HG03460 (cell line): ENCODE measurements at regions not wholly inside any gene's neighbourhood (a gene's known extent, or its start where the extent isn't known, plus 50 kb on each side); places are given as distances from the start of the nearest gene placed in this dataset.
"Not testable (repeated sequence)": the region's sequence is repeated elsewhere in the genome, so short reads cannot be mapped to it uniquely, and the experiment has no call there.

Experiments used
- ATAC-seq: cut with Tn5 transposase; IDR thresholded peaks from one replicate; pipeline ENCODE4 v1.9.1; 2021; ENCODE audit not compliant: unreplicated experiment

GRCh38 chr1:221867003-221867402 lies 125.1 kb upstream of the DUSP10 start:
- no peak for ATAC-seq

GRCh38 chr1:221865808-221866207 lies 123.9 kb upstream of the DUSP10 start:
- ATAC-seq, result no peak

DNA sequence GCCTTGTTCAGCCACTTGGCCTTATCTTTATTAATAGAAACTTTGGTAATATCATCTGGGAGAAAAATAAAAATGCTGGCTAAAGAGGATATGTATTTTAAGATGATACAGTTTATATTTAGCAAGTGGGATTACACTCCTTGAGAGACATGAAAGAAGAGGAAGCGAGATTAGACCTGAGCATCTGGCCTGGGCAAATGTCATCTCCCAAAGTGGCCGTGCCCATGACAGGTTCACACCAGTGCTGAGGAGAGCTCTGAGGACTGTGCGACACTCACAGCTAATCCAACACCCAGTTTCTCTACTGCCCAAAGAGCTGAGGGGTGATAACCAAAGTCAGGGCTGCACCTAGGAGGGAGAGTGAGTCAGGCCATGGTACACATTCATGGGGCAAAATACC lies 121.7 kb upstream of the DUSP10 start:
- ATAC-seq, result no peak

DNA sequence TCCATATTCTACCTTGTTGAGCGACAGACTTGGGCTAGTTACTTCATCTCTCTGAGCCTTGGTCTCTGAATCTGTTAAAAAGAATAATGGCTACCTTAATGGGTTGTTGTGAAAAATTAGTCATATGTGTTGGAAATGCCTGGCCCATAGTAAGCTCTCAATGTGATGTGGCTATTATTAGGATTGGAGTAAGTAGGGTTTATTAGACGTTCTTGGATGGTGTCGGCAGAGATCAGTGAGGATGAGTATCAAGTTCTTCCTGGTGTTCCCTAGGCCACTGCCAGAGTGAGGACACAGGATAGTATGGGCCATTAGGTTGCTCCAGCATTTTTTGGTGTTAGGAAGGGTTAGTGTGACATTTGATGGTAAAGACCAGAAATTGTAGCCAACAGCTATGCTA lies 121.1 kb upstream of the DUSP10 start:
- no peak for ATAC-seq

DNA sequence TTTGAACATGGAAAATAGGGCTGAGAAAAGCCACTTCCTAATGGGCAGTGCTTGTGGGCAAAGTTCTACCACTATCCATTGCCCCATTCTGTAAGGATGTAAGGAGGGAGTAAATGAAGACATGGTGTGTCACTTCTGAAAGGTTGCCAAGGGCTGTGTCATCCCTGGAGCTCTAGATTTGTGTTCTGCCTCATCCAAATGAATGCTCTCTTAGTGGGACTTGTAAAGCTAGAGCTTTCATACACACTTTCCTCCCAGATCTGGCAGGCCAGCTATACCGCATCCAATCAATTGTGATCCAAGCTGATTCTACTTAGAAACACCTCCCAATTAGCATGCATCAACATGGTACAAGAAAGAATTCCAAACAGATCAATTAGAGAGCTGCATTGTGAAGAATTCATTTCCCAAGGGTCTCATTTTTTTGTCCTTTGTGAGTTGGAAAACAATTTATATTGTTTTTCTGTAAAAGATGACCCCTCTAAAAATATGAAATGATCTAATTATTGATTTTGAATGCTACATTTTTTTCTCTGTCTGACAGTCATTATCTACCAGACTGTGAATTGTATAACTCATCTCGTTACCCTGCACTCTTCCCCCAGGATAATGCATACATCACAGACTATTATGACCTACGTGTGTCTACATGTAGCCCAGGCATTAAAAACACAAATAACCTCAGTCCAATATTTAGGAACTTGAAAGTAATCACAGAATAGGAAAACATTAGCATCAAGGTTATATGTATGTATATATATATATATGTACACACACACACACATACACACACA lies 117.1 kb upstream of the DUSP10 start:
- no peak for ATAC-seq

- ATAC-seq, result not testable (repeated sequence)
Measured at GRCh38 chr1:221857094-221857444, 115.2 kb upstream of the DUSP10 start.

GRCh38 chr1:221856228-221857093 lies 114.6 kb upstream of the DUSP10 start:
- ATAC-seq, result no peak

DNA sequence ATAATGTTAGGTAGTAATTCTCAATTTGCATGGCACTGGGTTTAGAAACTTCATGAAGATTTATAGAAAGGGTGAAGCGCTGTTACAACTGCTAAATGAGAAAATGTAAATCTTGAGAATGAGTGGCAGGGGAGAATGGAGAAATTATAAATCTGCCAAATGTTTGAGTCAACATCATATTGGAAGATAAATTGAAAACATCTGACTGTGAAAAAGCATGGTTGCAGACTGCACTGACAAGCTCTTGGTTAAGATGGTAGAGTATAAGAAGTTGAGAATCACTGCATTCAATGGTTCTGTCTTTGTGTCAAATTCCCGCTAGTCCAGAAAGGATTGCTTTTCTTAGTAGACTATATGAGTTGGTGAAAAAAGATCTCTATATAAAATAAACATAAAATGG lies 113.3 kb upstream of the DUSP10 start:
- no peak for ATAC-seq

- no peak for ATAC-seq
Measured at GRCh38 chr1:221851336-221851735, 109.4 kb upstream of the DUSP10 start.

DNA sequence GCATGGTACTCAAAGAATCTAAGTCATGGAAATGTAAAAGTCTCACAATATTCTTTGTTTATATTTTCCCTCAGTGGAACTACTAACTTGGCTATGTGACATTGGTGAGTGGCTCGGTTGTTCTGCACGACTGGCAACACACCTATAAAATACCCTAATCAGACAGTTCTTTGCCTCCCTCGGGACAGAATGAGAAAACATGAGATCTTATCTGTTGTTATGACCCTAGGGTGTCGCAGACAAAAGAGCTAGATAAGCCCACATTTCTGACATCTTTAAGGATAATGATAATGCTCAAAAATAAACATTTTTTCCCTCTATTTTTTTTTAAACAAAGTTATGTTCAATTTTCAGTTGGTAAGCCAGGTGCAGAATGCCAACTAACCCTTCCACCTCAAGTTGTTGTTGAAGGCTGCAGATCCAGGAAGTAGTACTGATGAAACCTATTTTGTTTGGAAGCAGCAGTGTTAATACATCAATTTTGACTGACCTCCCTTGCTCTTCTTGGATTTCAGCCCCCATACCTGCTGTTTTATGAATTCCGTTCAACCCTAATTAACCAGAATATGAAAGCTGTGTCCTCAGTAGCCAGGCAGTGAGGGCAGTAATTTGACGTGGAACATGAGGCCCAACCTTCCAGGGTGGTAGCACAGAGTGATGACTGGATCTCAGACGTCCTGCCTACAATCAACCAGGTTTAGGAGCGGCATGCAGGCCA lies 108.7 kb upstream of the DUSP10 start:
- ATAC-seq, result no peak

DNA sequence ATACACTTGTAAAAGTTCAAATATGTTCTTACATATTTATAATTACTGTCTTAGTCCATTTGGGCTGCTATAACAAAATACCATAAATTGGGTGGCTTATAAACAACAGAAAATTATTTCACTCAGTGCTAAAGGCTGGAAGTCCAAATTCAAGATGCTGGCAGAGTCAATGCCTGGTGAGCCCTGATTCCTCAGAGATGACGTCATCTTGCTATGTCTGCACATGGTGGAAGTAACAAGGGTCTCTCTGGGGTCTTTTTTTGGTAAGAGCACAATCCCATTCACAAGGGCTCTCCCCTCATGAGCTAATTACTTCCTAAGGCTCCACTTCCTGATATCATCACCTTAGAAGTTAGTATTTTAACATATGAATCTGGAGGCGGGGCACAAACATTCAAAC lies 108.0 kb upstream of the DUSP10 start:
- no peak for ATAC-seq

GRCh38 chr1:221849110-221849509 lies 107.2 kb upstream of the DUSP10 start:
- ATAC-seq, result no peak

DNA sequence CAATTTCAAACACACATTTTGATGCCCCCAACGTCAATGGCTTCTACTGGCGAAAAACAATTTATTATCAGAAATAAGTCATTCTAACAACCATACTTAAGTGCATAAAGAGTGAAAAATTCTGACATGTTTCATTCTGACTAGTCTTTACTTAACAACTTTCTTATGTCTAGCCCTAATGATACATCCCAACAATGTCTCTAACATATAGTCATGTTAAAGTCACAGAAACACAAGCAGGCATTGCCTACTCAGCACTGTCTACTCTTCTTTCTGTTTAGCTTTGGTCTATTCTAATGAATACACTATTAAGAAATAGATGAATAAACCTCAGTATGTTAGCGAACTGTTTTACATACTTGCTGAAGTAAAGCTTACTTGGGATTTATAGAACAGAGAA lies 105.8 kb upstream of the DUSP10 start:
- ATAC-seq, result no peak

DNA sequence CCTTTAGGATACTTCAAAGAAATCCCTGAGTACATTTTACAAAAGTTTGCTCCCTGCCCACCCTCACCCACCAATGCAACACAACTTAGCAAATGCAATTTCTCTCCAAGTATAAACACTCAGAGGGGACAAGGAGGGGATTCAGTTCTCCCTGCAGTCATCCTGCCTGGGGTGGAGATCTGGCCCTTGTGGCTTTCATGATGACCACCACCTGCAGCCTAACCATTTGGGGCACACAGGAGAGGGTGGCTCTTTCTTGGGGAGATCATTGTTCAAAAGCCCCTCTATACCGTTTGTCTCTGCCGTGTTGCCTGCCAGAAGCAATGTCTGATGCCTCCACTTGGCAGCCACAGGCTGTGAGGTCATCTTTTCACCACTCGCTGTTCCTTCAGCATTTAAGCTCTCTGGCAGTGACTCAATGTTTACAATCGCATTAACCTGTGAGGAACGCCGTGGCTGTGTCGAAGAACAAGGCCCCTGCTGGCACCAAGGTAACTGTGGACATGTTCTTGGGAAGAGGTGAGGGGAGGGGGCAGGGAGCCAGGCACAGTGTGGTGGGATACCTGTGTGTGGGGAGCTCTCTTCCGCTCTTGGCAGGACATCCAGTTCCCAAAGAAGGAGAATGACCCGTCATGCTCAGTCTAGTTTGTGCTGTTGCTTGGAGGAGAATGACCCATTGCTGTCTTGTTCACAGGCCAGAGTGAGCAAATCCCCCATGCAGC lies 103.9 kb upstream of the DUSP10 start:
- no peak for ATAC-seq

DNA sequence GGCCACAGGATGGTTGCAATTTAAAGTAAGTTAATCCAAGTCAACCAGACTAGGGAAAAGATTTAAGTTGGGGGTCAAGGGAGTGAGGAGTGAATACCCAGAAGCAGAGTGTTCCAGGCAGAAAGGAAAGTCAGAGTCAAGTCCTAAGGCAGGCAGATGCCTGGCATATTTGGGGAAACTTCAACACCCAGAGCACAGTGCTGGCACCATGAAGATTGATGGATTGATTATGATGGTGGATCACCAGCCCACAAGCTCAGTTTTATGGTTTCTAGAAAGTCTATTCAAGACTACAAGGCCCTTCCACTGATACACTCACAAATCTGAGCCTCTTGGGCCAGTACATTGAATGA lies 100.1 kb upstream of the DUSP10 start:
- ATAC-seq, result no peak

GRCh38 chr1:221841251-221841982 lies 99.5 kb upstream of the DUSP10 start:
- ATAC-seq, result no peak

GRCh38 chr1:221840511-221841243 lies 98.8 kb upstream of the DUSP10 start:
- peak; percentile 41 for ATAC-seq

GRCh38 chr1:221839782-221840395 lies 98.0 kb upstream of the DUSP10 start:
- ATAC-seq, result peak; percentile 91

GRCh38 chr1:221839321-221839720 lies 97.4 kb upstream of the DUSP10 start:
- peak; percentile 15 for ATAC-seq
